Medulla oblongata (tissue), 1 donor: ENCODE measurements at regions not wholly inside any gene's neighbourhood (a gene's known extent, or its start where the extent isn't known, plus 50 kb on each side); places are given as distances from the start of the nearest gene placed in this dataset.

ENCODE experiments used
- DNase-seq: peaks from one replicate; pipeline ENCODE4 v3.0.0-alpha.2; 2015; ENCODE audit errors: extremely low spot score

DNA sequence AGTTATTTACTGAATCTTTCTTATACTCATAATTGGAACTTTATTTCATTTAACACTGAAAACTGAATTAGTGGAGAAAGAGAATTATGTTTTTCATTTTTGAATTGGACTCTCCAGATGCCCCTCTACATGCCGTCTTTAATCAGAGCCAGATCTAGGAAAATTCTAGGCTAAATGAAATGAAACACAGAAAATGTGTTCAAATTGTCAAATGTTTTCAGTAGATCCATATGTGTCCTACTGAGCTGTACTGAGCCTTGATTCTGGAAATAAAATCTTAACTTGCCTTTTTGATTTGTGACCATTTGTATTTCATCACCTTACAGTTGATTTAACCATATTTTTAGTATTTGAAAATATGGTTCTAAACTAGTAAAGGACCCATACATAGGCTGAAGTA, 64.0 kb upstream of the GK2 start:
- no peak for DNase-seq

DNA sequence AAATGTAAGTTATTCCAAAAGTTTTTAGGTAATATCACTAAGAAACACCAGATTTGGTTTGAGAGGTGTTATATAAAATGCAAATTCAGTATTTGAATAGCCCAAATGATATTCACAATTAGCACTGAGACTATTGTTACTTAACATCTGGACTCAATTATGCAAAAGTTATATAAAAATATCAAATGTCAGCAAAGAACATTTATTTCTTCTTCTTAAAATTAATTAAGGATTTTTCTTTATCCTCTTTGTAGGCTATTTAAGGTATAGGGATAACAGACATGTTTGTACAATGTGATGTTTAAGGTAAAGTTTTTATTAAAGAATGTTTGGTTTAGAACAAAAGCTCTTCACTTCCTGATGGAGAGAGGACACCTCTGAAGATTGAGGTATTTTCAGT, 63.3 kb upstream of the GK2 start:
- DNase-seq = no peak

- DNase-seq = no peak
Measured at GRCh38 chr4:79467246-79467932, 59.4 kb upstream of the GK2 start.

DNA sequence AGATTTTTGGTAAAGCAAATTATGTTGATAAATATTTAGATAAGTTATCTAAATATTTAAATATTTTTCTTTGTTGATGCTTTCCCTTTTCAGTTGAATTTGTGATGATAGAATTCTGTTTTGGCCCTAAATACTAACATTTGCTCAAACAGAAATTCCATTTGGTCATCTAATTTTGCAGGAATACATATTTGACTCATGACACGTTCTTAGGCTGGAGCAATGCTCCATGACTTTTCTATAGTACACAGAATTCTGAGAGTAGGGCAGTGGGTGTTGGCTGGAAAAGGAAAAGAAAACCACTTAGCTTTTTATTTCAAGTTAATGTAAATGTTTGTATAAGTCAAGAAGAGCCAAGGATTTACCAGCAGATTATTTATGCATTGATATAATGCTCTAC, 58.6 kb upstream of the GK2 start:
- DNase-seq = no peak
